ENCODE measurements at regions not wholly inside any gene's neighbourhood (a gene's known extent, or its start where the extent isn't known, plus 50 kb on each side); places are given as distances from the start of the nearest gene placed in this dataset.

DNA sequence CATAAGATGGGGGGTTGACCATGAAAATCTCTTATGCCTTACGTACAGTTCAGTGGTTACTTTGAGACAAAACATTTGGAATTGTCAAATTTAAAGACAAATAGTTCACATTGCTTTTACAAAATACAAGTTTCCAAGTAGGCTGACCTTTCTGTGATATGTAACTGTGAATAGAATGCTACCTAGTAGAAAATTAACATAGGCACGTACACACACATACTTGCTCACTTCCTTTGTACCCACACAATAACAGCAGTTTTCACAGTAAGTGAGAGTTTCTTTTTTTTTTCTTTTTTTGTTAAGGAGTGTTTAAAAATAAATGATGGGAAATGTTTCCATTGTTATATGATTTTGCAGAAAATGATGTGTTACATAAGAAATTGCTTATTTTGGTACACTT lies 53.3 kb upstream of the SP8 start:
- WGBS, 2 experiments (ENCODE audit: extremely low coverage in 2 of 2, insufficient read length in 1 of 2), result no CpG with 5 or more reads among the region's 2 CpGs
- no peak overlapping the region for H3K4me3 ChIP-seq (ENCODE audit: insufficient read depth, low read depth, low read length)
- BruUV-seq (replicated peaks), result no TSS peak

More for the DNA sequence above, 53.3 kb upstream of the SP8 start:
- Histone ChIP-seq H3K79me1 (ENCODE audit: low read depth in 1 of 2, low read length in 2 of 2) (no peaks in the 10 kb centered on the region), H2AK5ac (ENCODE audit: low read depth, low read length) (no peak overlapping the region), H3K27me3 (ENCODE audit: control insufficient read depth, insufficient read depth, low read length) (no peaks in the 10 kb centered on the region), H4K8ac (ENCODE audit: low read depth in 2 of 2, low read length in 2 of 2) (no peak overlapping the region), H3K4ac (ENCODE audit: low read depth, low read length) (no peak overlapping the region), H3K4me1 (ENCODE audit: control insufficient read depth, insufficient read depth, low read length) (no peaks in the 10 kb centered on the region), H4K20me1 (ENCODE audit: insufficient read depth, low read length) (no peaks in the 10 kb centered on the region), H3K27ac (ENCODE audit: insufficient read depth, low read length) (no peak overlapping the region), H2BK5ac (ENCODE audit: low read depth, low read length, poor library complexity, severe bottlenecking) (no peak overlapping the region), H2BK120ac (ENCODE audit: low read depth, low read length) (no peak overlapping the region), H3K23ac (ENCODE audit: low read depth, low read length) (no peak overlapping the region), H2BK20ac (ENCODE audit: low read depth, low read length) (no peak overlapping the region), H2AK9ac (replicated peaks; ENCODE audit: low read depth, low read length, poor library complexity) (no peak overlapping the region), H3K4me2 (ENCODE audit: low read depth, low read length) (no peak overlapping the region), H3K36me3 (ENCODE audit: control insufficient read depth, insufficient read depth, low read length) (no peaks in the 10 kb centered on the region), H2AFZ (replicated peaks; ENCODE audit: low read length, poor library complexity) (no peak overlapping the region), H4K5ac (ENCODE audit: low read depth, low read length) (no peak overlapping the region), H3K18ac (ENCODE audit: low read depth, low read length) (no peak overlapping the region), H2BK15ac (ENCODE audit: low read depth, low read length) (no peak overlapping the region), H3K9me3 (ENCODE audit: control insufficient read depth, insufficient read depth, low read length) (peaks cover 11% of the 10 kb centered on the region), H4K91ac (ENCODE audit: insufficient read depth, low read depth, low read length) (no peak overlapping the region), H3K9me1 (ENCODE audit: insufficient read depth, low read length) (no peaks in the 10 kb centered on the region), H3K9ac (ENCODE audit: low read depth, low read length) (no peak overlapping the region), H3K14ac (replicated peaks; ENCODE audit: low read depth, low read length) (no peak overlapping the region), H3K56ac (ENCODE audit: extremely low read depth, insufficient read depth, low read length) (no peak overlapping the region)
- ATAC-seq (ENCODE audit: low read depth) (no peak), DNase-seq (no peak)
- dilution Hi-C loops (cut with HindIII; ENCODE audit: low sequenced_read_pairs, unreplicated experiment) (no loop called here), in situ Hi-C loops (cut with MboI; ENCODE audit: low sequenced_read_pairs) (no loop called here), intact Hi-C loops (cut with micrococcal nuclease) (no loop called here)
- TF ChIP-seq RAD21 (IDR thresholded peaks at IDR 0.05; ENCODE audit: low read length) (no peak), POLR2A (IDR thresholded peaks at IDR 0.05; ENCODE audit: low read depth, low read length) (no peak)
- ChIA-PET CTCF (no interaction called here), POLR2A (ENCODE audit: unreplicated experiment) (no interaction called here)
